HT1080 (cell line): ENCODE measurements at regions not wholly inside any gene's neighbourhood (a gene's known extent, or its start where the extent isn't known, plus 50 kb on each side); places are given as distances from the start of the nearest gene placed in this dataset.
A peak's percentile ranks its signal among the peaks of the same experiment; 100 is the strongest.

Source experiments
- DNase-seq: peaks from one replicate; pipeline ENCODE4 v3.0.0-alpha.2; 2015; ENCODE audit warnings: low read depth

GRCh38 chr7:35450456-35451214 is 196.7 kb upstream of the TBX20 start:
- peak; percentile 87 for DNase-seq

DNA sequence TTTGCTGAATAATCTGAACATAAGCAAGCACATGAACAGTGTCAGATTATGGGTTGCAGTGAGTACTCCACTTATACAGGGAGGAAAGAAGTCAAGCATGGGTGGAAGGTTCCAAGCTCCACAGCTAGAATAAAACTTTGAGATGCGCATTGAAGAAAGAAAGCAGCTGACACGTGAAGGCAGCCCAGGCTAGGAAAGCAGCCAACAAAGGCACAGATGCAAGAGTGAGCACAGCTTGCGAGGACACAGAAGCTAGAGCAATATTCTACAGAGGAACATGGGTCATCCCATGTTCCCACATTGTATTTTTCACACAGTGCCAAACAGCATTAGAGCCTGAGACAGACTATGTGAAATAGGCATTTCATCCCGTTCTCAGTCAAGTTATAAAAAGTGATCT is 194.6 kb upstream of the TBX20 start:
- DNase-seq: no peak

GRCh38 chr7:35446091-35446490 is 192.2 kb upstream of the TBX20 start:
- DNase-seq: no peak

DNA sequence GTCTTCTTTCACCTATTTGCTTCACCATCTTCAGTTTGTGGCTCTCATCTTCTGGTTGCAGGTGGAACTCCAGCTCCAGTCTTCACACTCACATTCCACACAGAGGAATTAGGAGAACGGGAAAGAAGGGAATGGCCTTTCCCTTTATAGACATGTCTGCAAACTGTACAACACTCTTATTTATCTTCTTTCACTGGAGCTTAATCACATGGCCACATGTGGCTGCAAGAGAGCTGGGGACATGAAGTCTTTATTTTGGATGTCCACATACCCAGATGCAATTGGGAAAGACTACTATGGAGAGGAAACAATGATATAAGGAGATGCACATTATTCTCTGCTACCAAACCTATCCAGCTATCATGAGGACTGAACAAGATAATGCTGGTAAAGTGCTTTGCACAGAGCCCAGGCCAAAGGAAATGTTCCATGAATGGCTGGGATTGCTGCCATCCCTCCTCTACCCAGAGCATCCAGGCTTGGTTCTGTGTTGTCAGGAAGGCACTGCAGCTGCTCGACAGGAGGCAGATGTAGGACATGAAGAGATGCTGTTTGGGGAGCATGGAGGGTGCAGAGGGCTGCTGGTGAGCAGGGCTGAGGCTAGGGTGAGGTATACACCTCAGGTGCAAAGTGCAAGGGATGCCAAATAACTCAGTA is 183.8 kb upstream of the TBX20 start:
- no peak for DNase-seq

DNA sequence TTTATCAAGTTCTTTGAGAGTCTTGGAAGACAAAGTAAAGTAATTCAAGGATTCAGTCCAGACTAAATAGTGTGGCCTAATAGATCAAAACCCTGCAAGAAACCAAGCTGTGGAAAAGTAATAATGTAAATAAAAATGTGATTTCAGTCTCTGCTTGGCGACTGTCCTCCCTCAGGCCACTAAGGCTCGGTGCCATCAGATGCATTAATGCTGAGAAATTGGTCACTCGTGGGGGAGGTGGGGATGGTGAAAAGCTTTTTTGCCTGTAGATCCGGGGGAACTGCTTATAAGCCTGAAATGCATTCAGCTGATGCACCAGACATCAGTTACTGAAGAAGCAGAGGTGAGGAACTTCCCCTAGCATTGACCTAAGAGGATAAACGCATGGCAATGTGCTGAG is 182.6 kb upstream of the TBX20 start:
- DNase-seq: no peak

GRCh38 chr7:35430547-35431153 is 176.8 kb upstream of the TBX20 start:
- peak; percentile 6 for DNase-seq

DNA sequence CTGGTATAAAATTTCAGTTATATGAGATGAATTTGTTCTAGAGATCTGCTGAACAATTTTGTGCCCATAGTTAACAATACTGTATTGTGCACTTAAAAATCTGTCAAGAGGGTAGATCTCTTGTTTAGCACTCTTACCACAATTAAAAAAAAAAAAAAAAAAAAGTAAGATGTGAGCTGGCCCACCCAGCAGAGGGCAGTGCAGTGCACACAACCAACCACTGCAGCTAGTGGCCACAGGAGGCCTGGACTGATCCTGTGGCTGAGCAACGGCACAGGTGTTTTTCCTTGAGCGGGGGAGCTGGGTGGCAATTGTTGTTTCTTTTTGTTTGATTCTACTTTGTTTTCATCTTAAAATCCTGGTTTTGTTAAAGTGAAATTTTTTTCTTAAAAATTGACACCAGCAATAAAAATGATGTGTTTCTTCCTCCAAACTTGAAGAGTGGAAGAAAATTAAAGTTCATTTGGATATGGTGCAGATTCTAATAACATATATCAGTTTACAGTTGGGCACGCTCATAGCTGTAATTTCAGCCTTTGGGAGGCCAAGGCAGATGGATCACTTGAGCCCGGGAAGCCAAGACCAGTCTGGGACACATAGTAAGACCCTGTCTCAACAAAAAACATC is 171.1 kb upstream of the TBX20 start:
- peak; percentile 57 for DNase-seq

GRCh38 chr7:35424440-35424839 is 170.5 kb upstream of the TBX20 start:
- DNase-seq: no peak

DNA sequence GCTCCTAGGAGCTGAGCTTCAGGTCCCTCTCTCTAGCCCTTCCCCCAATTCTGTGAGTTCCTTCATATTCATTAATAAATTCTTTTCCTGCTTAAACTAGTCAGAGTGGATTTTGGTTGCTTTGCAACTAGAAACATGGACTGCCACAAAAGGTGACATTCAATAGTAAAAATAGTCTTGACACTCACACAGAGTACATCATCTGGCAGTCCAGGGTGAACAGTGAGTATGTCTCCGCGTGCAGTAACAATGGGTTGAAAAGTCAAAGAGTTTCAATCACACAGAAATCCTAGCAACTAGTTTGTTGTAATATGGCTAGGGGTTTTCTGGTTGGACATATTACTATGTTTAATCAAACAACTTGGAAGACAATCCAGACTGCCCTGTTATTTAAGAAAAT is 168.8 kb upstream of the TBX20 start:
- DNase-seq: no peak

DNA sequence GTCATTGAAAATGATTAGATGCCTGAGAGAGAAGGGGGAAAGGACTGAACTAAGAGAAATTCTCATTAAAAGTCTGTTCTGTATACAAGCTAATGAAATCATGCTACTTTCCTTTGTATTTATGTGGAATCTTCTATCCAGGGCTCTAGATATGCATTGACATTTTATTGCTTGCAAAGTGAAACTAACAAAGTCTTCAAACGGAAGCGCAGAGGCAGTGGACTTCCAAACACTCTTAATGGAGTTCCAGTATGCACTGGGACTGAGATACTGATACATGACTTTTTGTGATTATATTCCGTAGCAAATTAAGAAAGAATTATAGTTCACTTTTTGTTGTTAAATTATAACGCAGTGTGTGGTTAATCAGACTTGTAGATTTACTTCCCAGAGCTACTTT is 166.8 kb upstream of the TBX20 start:
- no peak for DNase-seq

- DNase-seq: no peak
Measured at GRCh38 chr7:35419391-35419755, 165.5 kb upstream of the TBX20 start.

DNA sequence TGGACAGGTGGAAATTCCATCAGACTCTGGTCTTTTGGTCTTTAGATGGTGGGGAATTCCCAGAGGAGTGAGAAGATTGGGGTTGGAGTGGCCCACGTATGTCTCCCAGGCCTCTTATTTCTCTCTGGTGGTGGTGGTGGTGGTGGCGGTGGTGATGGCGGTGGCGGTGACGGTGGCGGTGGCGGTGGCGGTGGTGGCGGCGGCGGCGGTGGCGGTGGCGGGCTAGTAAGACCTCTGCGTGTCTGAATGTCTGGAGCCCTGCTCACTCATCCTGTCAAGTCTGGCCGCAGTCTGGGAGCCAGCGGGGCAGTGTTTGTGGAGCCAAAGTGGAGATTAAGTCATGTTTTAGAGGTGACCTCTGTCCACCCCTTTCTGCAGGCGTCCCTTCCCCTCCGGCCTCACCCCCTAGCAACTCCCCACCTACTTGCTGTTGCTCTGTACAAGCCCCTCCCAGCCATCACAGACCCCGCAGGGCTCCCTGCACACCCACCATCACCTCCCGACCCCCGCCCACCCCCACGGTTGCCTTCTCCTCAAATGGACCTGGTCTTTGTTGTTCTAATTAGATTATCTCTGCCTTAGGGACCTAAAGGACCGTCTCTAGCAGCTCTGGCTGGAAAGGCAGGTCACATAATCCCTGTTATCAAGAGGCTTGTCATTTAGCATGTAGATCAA is 165.0 kb upstream of the TBX20 start:
- DNase-seq: no peak

- no peak for DNase-seq
Measured at GRCh38 chr7:35416568-35416967, 162.7 kb upstream of the TBX20 start.

DNA sequence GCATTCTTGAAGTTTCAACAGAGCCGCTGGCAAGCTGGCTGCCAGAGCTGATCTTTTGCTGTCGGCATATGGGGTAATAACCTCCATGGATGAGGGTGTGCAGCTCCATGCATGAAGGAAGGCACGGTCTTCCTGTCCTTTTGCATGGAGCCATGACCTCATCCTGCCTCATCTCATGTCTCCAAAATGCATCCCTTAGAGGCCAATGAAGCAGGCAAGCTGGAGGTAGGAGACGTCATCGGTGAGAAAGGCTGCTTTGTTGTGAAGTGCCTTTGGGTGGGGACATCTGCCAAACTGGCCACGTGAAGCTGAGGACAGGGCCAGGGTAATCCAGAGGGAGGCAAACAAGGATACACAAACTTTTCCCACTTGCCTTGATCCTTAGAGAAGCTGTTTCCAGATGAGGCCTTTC is 161.5 kb upstream of the TBX20 start:
- peak; percentile 13 for DNase-seq

GRCh38 chr7:35411331-35411730 is 157.4 kb upstream of the TBX20 start:
- no peak for DNase-seq

GRCh38 chr7:35405461-35405860 is 151.6 kb upstream of the TBX20 start:
- no peak for DNase-seq

- DNase-seq: no peak
Measured at GRCh38 chr7:35401217-35401879, 147.4 kb upstream of the TBX20 start.

DNA sequence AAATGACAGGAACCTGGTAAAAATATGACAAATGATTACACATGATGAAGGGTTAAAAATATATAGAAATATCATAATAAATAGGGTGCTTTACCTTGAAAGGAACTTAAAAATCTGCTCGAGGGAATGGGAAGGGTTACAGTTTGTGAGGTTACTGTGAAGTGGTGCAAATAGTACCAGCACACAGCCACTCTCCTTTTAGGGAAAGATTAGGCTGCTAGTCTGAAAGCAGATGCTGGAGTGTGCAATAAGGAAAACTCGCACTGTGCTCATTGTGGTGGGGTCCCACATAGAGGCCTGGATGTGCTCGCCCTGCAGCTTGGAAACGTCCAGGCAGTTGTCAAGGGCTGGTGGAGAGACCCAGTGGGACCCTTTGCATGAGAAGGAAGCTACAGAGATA is 145.9 kb upstream of the TBX20 start:
- no peak for DNase-seq

DNA sequence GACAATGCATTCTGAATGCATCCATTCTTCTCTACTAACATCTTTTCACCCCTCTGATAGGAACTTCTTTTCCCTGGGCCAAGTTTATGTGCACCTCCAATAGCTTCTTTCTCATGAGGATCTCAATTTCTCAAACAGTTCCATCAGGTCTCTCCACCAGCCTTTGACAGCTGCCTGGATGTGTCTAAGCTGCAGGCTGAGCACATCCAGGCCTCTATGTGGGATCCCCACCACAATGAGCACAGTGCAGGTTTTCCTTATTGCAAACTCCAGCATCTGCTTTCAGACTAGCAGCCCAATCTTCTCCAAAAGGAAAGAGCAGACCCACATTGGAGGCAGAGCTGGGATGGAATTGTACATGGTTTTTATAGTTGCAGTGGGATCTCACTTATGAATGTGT is 145.3 kb upstream of the TBX20 start:
- DNase-seq: no peak

DNA sequence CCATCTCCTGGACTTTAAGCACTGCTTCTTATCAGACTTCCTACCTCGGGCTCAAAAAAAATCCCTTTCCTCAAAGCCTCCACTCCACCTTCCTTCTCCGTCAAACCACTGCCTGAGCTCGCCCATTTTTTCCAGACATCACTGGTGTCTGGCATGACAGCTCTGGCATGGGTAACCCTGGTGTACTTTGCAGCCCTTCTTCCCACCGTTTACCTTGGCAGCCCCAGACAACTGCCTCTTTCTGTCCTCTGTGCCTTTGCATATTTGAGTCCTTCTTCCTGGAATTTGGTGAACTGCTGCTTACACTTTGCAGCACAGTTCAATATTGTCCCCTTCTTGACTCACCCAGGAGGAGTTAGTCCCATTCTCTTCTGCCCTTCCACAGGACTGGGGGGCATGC is 144.6 kb upstream of the TBX20 start:
- no peak for DNase-seq

- DNase-seq: no peak
Measured at GRCh38 chr7:35390146-35390545, 136.2 kb upstream of the TBX20 start.
